ENCODE measurements at regions not wholly inside any gene's neighbourhood (a gene's known extent, or its start where the extent isn't known, plus 50 kb on each side); places are given as distances from the start of the nearest gene placed in this dataset.
"Not testable (repeated sequence)": the region's sequence is repeated elsewhere in the genome, so short reads cannot be mapped to it uniquely, and the experiment has no call there.

- not testable (repeated sequence) for H3K4me3 ChIP-seq (ENCODE audit: low read length); H3K79me2 ChIP-seq (replicated peaks; ENCODE audit: insufficient read depth, low read length); H4K20me1 ChIP-seq (ENCODE audit: insufficient read depth); H3K9me2 ChIP-seq (ENCODE audit: insufficient read depth, low read length); H3K27ac ChIP-seq (ENCODE audit: low read length); H3K27me3 ChIP-seq (ENCODE audit: insufficient read depth, low read depth, low read length); H2AFZ ChIP-seq (ENCODE audit: low read depth, low read length); H3K4me2 ChIP-seq (ENCODE audit: low read length); H3K9ac ChIP-seq (ENCODE audit: low read length); H3K9me3 ChIP-seq (ENCODE audit: low read length); H3F3A ChIP-seq (ENCODE audit: insufficient read depth, low read length, poor library complexity, severe bottlenecking); H3K36me3 ChIP-seq (ENCODE audit: insufficient read depth, low read length)
These were observed 70.9 kb downstream of the NPIPA5 start for GRCh38 chr16:15307184-15307583.

- H4K20me1 ChIP-seq (ENCODE audit: insufficient read depth); H3F3A ChIP-seq (ENCODE audit: insufficient read depth, low read length, poor library complexity, severe bottlenecking); H2AFZ ChIP-seq (ENCODE audit: low read depth, low read length); H3K9ac ChIP-seq (ENCODE audit: low read length); H3K79me2 ChIP-seq (replicated peaks; ENCODE audit: insufficient read depth, low read length); H3K9me3 ChIP-seq (ENCODE audit: low read length); H3K4me3 ChIP-seq (ENCODE audit: low read length); H3K4me2 ChIP-seq (ENCODE audit: low read length); H3K9me2 ChIP-seq (ENCODE audit: insufficient read depth, low read length); H3K27ac ChIP-seq (ENCODE audit: low read length); H3K36me3 ChIP-seq (ENCODE audit: insufficient read depth, low read length); H3K27me3 ChIP-seq (ENCODE audit: insufficient read depth, low read depth, low read length): not testable (repeated sequence)
These were observed 72.2 kb downstream of the NPIPA5 start for GRCh38 chr16:15305889-15306288.

GRCh38 chr16:15303667-15304324 lies 74.3 kb downstream of the NPIPA5 start:
- not testable (repeated sequence) for H3K4me3 ChIP-seq (ENCODE audit: low read length); H3K27me3 ChIP-seq (ENCODE audit: insufficient read depth, low read depth, low read length); H3K9ac ChIP-seq (ENCODE audit: low read length); H3K36me3 ChIP-seq (ENCODE audit: insufficient read depth, low read length); H3K4me2 ChIP-seq (ENCODE audit: low read length); H3K27ac ChIP-seq (ENCODE audit: low read length); H3K9me3 ChIP-seq (ENCODE audit: low read length); H4K20me1 ChIP-seq (ENCODE audit: insufficient read depth); H3K9me2 ChIP-seq (ENCODE audit: insufficient read depth, low read length); H3F3A ChIP-seq (ENCODE audit: insufficient read depth, low read length, poor library complexity, severe bottlenecking); H3K79me2 ChIP-seq (replicated peaks; ENCODE audit: insufficient read depth, low read length); H2AFZ ChIP-seq (ENCODE audit: low read depth, low read length)

GRCh38 chr16:15297104-15297503 lies 81.0 kb downstream of the NPIPA5 start:
- H3K9me3 ChIP-seq (ENCODE audit: low read length); H3K4me2 ChIP-seq (ENCODE audit: low read length); H3F3A ChIP-seq (ENCODE audit: insufficient read depth, low read length, poor library complexity, severe bottlenecking); H3K27me3 ChIP-seq (ENCODE audit: insufficient read depth, low read depth, low read length); H3K36me3 ChIP-seq (ENCODE audit: insufficient read depth, low read length); H3K79me2 ChIP-seq (replicated peaks; ENCODE audit: insufficient read depth, low read length); H3K27ac ChIP-seq (ENCODE audit: low read length); H2AFZ ChIP-seq (ENCODE audit: low read depth, low read length); H3K4me3 ChIP-seq (ENCODE audit: low read length); H4K20me1 ChIP-seq (ENCODE audit: insufficient read depth); H3K9me2 ChIP-seq (ENCODE audit: insufficient read depth, low read length); H3K9ac ChIP-seq (ENCODE audit: low read length): not testable (repeated sequence)

GRCh38 chr16:15274796-15275195 lies 103.3 kb downstream of the NPIPA5 start:
- H3K27ac ChIP-seq (ENCODE audit: low read length); H3K9me2 ChIP-seq (ENCODE audit: insufficient read depth, low read length); H2AFZ ChIP-seq (ENCODE audit: low read depth, low read length): not testable (repeated sequence)

GRCh38 chr16:15273964-15274363 lies 104.1 kb downstream of the NPIPA5 start:
- not testable (repeated sequence) for H3K9me2 ChIP-seq (ENCODE audit: insufficient read depth, low read length); H3K27me3 ChIP-seq (ENCODE audit: insufficient read depth, low read depth, low read length); H3K9me3 ChIP-seq (ENCODE audit: low read length); H3K9ac ChIP-seq (ENCODE audit: low read length); H3K36me3 ChIP-seq (ENCODE audit: insufficient read depth, low read length); H2AFZ ChIP-seq (ENCODE audit: low read depth, low read length); H3K79me2 ChIP-seq (replicated peaks; ENCODE audit: insufficient read depth, low read length); H3K4me2 ChIP-seq (ENCODE audit: low read length); H3F3A ChIP-seq (ENCODE audit: insufficient read depth, low read length, poor library complexity, severe bottlenecking); H3K4me3 ChIP-seq (ENCODE audit: low read length); H4K20me1 ChIP-seq (ENCODE audit: insufficient read depth); H3K27ac ChIP-seq (ENCODE audit: low read length)

More at GRCh38 chr16:15274796-15275195, 103.3 kb downstream of the NPIPA5 start:
- H3K4me3 ChIP-seq (ENCODE audit: low read length); H4K20me1 ChIP-seq (ENCODE audit: insufficient read depth); H3K79me2 ChIP-seq (replicated peaks; ENCODE audit: insufficient read depth, low read length); H3F3A ChIP-seq (ENCODE audit: insufficient read depth, low read length, poor library complexity, severe bottlenecking); H3K36me3 ChIP-seq (ENCODE audit: insufficient read depth, low read length); H3K9ac ChIP-seq (ENCODE audit: low read length); H3K9me3 ChIP-seq (ENCODE audit: low read length); H3K4me2 ChIP-seq (ENCODE audit: low read length); H3K27me3 ChIP-seq (ENCODE audit: insufficient read depth, low read depth, low read length): not testable (repeated sequence)

GRCh38 chr16:15266941-15267340 lies 111.2 kb downstream of the NPIPA5 start:
- not testable (repeated sequence) for H3K4me2 ChIP-seq (ENCODE audit: low read length); H3K4me3 ChIP-seq (ENCODE audit: low read length); H3K9me2 ChIP-seq (ENCODE audit: insufficient read depth, low read length); H3K27me3 ChIP-seq (ENCODE audit: insufficient read depth, low read depth, low read length); H2AFZ ChIP-seq (ENCODE audit: low read depth, low read length); H3K36me3 ChIP-seq (ENCODE audit: insufficient read depth, low read length); H3K27ac ChIP-seq (ENCODE audit: low read length); H3K9ac ChIP-seq (ENCODE audit: low read length); H3K79me2 ChIP-seq (replicated peaks; ENCODE audit: insufficient read depth, low read length); H3K9me3 ChIP-seq (ENCODE audit: low read length); H4K20me1 ChIP-seq (ENCODE audit: insufficient read depth); H3F3A ChIP-seq (ENCODE audit: insufficient read depth, low read length, poor library complexity, severe bottlenecking)

- H3K9ac ChIP-seq (ENCODE audit: low read length); H3K9me2 ChIP-seq (ENCODE audit: insufficient read depth, low read length); H3K36me3 ChIP-seq (ENCODE audit: insufficient read depth, low read length): not testable (repeated sequence)
These were observed 115.9 kb downstream of the NPIPA5 start for GRCh38 chr16:15262212-15262611.

More at GRCh38 chr16:15262212-15262611, 115.9 kb downstream of the NPIPA5 start:
- not testable (repeated sequence) for H2AFZ ChIP-seq (ENCODE audit: low read depth, low read length); H3K79me2 ChIP-seq (replicated peaks; ENCODE audit: insufficient read depth, low read length); H3K4me2 ChIP-seq (ENCODE audit: low read length); H3F3A ChIP-seq (ENCODE audit: insufficient read depth, low read length, poor library complexity, severe bottlenecking); H3K27ac ChIP-seq (ENCODE audit: low read length); H4K20me1 ChIP-seq (ENCODE audit: insufficient read depth); H3K9me3 ChIP-seq (ENCODE audit: low read length); H3K4me3 ChIP-seq (ENCODE audit: low read length); H3K27me3 ChIP-seq (ENCODE audit: insufficient read depth, low read depth, low read length)

Data from neural cell (in vitro differentiated cells).